NCI-H524 treated with DMSO at 0.1 percent for 48 hours (cell line): ENCODE measurements at regions not wholly inside any gene's neighbourhood (a gene's known extent, or its start where the extent isn't known, plus 50 kb on each side); places are given as distances from the start of the nearest gene placed in this dataset.
"Not testable (repeated sequence)": the region's sequence is repeated elsewhere in the genome, so short reads cannot be mapped to it uniquely, and the experiment has no call there.

Source experiments
- DNase-seq: peaks from one replicate; lab custom pipeline; 2025; lab: John Stamatoyannopoulos, UW

DNA sequence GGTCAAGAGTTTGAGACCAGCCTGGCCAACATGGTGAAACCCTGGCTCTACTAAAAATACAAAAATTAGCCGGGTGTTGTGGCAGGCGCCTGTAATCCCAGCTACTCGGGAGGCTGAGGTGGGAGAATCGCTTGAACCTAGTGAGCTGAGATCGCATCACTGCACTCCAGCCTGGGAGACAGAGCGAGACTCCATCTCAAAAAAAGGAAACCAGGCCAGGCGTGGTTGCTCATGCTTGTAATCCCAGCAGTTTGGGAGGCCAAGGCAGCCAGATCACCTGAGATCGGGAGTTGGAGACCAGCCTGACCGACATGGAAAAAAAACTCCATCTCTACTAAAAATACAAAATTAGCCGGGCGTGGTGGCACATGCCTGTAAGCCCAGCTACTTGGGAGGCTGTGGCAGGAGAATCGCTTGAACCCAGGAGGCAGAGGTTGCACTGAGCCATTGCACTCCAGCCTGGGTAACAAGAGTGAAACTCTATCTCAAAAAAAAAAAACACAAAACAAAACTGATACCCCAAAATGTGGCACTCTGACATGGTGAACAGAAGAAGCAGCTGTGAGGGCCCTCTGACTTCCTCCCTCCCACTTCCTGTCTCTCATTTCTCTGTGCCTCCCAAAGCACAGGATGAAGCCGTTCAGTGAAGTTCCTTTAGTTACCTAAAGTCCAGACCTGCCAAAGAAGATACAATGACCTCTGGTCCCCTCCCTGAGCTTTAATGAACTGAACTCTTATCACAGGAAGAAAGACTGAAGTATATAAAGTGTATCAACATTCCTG is 93.2 kb upstream of the GRIN2A start:
- DNase-seq = not testable (repeated sequence)

DNA sequence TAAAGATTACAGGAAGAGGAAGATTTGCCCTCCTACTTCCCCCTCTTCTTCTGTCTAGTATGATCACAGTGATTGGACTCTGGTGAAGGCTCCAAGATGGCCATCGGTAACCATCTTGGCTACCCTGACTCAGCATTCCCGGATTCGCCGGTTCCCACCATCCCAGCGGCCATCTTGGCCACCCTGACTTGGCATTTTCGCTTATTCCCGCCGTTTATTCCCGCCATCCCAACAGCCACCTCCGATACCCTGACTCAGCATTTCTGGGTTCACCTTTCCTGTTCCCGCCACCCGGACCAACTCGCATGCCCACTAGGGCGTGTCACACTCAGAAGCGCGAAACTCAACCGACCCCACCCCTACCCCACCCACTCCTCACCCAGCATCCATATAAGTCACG is 95.4 kb upstream of the GRIN2A start:
- DNase-seq = no peak

DNA sequence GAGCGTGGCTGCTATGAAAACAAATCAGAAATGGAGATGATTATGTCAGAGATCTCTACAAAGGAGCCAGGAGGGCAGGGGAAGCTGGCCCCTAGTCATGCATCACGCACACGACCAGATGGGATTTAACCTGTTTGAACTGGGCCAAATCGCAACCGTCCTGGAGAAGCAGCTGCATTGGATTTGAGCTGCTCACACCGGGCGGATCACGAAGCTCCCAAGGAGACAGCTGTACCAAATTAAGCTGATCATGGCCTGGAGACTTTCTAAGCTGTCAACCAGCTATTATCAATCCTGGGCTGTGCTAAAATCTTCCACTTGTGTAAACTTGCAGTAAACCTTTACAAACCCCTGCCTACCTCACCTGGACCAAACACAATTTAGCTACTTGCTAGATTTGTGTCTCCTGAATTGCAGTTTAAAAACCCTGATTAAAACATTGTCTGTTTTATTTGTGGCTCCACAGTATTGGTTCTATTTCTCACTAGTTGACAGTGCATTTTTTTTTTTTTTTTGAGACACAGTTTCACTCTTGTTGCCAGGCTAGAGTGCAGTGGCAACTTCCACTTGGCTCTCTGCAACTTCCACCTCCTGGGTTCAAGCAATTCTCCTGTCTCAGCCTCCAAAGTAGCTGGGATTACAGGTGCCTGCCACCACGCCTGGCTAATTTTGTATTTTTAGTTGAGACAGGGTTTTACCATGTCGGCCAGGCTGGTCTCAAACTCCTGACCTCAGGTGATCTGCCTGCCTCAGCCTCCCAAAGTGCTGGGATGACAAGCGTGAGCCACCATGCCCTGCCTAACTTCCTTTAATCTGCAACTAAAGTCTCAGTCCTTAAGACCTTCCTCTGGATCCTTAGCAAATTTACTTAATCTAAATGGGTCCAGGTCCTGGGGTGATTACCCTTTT is 98.3 kb upstream of the GRIN2A start:
- no peak for DNase-seq

DNA sequence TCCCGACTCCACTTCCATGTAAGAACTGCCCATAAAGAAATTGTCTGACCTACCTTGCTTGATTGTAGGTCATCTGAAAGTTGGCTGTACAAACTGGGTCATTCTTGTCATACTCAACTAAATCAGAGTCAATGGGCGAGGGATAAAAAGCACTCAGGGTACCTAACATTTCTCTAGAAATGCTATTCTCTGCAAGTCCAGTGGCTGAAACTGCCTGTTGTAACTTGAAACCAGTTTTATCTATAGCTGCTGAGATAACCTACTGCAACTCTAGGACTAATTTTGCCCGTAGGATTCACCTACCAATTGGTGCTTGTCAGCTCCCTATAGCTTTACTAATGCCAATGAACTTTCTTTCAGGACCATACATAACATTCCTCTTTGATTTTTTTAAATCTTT is 100.1 kb upstream of the GRIN2A start:
- DNase-seq = no peak

GRCh38 chr16:10283246-10283645 is 101.0 kb upstream of the GRIN2A start:
- DNase-seq = not testable (repeated sequence)

DNA sequence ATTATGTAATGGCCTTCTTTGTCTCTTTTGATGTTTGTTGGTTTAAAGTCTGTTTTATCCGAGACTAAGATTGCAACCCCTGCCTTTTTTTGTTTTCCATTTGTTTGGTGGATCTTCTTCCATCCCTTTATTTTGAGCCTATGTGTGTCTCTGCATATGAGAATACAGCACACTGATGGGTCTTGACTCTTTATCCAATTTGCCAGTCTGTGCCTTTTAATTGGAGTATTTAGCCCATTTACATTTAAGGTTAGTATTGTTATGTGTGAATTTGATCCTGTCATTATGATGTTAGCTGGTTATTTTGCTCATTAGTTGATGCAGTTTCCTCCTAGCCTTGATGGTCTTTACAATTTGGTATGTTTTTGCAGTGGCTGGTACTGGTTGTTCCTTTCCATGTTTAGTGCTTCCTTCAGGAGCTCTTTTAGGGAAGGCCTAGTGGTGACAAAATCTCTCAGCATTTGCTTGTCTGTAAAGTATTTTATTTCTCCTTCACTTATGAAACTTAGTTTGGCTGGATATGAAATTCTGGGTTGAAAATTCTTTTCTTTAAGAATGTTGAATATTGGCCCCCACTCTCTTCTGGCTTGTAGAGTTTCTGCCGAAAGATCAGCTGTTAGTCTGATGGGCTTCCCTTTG is 95.3 kb upstream of the ATF7IP2 start:
- DNase-seq = not testable (repeated sequence)

GRCh38 chr16:10292197-10292596 is 93.7 kb upstream of the ATF7IP2 start:
- not testable (repeated sequence) for DNase-seq

DNA sequence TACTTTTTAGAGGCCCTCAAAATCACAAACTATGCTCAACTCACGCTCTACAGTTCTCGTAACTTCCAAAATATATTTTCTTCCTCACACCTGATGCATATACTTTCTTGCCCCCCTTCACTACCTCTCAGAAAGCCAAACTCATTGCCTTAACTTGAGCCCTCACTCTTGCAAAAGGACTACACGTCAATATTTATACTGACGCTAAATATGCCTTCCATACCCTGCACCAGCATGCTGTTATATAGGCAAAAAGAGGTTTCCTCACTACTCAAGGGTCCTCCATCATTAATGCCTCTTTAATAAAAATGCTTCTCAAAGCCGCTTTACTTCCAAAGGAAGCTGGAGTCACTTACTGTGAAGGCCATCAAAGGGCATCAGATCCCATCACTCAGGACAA is 92.9 kb upstream of the ATF7IP2 start:
- not testable (repeated sequence) for DNase-seq

- not testable (repeated sequence) for DNase-seq
Observed at GRCh38 chr16:10294153-10294552, 91.7 kb upstream of the ATF7IP2 start.

GRCh38 chr16:10296956-10297340 is 88.9 kb upstream of the ATF7IP2 start:
- no peak for DNase-seq

DNA sequence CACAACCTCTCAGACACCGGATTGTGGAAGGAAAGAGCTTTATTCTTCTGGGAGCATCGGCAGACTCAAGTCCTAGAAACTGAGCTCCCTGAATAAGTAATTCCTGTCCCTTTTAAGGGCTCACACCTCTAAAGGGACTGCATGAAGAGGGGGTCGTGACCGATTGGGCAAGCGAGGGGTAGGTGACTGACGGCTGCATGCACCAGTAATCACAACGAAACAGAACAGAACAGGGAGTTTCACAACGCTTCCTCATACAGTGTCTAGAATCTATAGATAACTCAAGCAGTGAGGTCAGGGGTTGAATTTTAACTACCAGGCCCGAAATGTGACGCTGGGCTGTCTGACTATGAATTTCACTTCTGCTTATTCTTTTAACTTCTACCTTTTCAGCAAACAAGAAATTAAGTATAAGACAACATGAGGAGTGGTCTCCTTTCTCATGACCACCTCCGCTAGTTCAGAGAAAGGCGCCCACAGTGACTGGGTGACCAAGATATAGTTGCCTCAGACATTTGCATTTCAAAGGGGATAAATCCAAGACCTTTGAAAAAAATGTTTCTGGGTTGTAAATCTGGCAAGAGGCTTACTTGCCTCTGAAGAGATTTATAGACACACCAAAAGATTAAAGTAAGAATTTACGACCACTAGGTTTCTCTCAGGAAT is 88.4 kb upstream of the ATF7IP2 start:
- DNase-seq = no peak

DNA sequence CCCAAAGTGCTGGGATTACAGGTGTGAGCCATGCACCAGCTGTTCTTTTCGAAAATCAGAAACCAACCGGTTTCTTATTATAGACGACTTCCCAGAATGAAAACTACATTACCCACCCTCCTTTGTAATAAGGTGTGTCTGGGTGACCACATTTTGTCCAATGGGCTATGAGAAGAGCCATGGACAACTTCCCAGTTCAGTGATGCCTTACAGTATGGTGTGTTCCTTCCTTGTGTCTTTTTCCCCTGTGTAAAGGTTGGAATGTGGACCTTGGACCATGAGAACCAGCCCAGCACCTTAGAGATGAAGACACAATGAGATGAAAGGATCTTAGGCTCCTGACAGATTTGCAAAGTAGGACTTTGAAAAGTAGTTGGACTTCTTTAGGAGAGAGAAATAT is 85.0 kb upstream of the ATF7IP2 start:
- DNase-seq = no peak

- DNase-seq = not testable (repeated sequence)
Observed at GRCh38 chr16:10301547-10301946, 84.3 kb upstream of the ATF7IP2 start.

GRCh38 chr16:10305912-10306311 is 79.9 kb upstream of the ATF7IP2 start:
- no peak for DNase-seq

DNA sequence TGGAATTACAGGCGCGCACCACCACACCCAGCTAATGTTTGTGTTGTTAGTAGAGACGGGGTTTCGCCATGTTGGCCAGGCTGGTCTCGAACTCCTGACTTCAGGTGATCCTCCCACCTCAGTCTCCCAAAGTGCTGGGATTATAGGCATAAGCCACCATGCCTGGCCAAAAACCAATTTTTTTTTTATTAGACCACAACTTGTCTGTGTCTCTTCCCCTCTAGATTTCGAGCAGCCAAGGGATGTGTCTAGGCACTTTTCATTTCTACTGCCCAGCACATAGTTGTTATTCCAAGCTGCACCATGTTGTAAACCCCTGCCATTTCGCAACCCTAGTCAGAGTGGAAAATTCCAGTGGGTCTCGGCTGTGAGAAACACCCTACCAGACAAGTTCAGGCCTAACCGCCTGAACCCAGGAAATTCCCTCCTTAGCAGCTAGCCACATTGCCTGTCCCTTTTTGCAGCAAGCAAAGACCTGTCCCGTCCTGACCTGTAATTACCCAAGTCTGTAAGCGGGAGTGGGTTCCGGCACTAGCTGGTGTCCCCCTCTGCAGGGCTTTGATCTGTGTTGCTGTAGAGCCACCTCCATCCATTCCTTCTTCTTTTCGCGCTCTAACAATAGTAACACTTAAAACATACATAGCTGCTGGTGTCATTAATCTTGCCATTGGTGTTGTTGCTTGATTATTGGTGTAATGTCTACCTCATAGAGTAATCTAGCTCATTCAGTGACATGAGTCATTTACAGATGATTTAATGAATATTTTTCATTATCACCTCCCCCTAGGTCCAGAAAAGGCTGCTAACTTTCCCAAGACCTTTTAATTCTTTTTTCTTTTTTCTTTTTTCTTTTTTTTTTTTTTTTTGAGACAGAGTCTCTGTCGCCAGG is 77.3 kb upstream of the ATF7IP2 start:
- DNase-seq = no peak

DNA sequence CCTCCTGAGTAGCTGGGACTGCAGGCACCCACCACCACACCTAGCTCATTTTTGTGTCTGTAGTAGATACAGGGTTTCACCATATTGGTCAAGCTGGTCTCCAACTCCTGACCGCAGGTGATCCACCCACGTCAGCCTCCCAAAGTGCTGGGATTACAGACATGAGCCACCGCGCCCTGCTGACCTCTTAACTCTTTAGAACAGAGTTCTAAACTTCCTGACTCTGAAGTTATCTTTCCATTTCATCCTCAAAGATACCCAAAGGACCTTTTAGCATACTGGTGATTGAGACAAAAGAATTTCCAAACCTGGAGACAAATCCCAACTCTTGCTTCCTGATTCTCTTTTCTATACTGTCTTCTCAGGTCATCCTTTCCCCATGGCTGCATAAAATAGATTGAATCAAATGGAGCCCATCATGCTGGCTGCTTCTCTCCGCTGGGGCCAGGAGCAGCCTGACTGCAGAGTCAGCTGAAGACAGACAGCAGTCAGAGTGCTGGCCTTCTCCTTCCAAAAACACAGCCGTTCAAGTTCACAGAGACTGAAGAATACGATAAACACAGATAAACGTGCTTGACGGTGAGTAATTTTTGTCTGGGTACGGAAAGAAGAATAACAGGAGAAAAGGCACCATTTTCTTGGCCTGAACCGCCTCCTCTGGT is 76.5 kb upstream of the ATF7IP2 start:
- no peak for DNase-seq

DNA sequence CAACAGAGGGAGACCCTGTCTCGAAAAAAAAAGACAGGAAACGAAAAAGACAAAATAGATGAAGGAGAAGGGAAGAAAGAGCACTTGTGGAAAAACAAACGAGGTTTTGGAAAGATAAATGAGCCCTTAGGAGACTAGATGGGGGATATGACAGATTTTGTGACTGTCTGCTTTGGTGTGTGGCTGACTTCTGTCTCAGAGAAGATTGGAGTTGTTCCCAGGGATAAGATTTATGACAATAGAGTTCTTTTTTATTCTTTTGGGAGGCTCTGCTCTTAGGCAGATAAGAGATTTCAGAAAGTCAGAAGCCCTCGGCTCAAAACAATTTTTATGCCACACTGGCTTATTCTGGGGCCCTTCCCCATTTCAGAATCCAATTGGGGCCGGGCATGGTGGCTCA is 73.9 kb upstream of the ATF7IP2 start:
- DNase-seq = no peak

DNA sequence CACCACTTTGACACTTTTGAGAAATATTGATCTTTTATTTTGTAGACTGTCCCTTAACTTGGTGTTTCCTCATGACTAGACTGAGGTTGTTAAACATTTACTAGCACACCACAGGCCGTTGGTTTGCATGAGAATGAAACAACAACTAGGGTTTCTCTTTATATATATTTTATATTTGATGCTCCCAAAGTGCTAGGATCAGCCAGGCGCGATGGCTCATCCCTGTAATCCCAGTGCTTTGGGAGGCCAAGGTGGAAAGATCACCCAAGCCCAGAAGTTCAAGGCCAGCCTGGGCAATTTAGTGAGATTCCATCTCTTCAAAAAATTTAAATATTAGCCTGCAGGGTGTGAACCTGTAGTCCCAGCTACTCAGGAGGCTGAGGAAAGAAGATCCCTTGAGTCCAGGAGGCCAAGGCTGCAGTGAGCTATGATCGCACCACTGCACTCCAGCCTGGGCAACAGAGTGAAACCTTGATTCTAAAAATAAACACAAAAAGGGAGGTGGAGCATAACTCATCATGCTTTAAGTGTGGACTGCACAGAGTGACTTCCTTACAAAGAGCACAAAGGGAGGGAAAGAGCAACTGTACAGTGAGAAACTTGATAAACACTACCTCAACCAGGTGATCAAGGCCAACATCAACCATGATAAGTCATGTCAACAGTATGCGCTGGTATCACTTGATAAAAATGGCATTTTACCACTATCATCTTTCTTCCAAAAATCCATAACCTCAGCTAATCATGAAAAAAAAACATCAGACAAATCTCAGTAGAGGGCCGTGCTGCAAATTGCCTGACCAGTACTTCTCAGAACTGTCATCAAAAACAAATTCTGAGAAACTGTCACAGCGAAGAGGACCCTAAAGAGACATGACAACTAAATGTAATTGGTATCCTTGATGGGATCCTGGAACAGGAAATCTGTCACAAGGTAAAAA is 72.8 kb upstream of the ATF7IP2 start:
- no peak for DNase-seq

DNA sequence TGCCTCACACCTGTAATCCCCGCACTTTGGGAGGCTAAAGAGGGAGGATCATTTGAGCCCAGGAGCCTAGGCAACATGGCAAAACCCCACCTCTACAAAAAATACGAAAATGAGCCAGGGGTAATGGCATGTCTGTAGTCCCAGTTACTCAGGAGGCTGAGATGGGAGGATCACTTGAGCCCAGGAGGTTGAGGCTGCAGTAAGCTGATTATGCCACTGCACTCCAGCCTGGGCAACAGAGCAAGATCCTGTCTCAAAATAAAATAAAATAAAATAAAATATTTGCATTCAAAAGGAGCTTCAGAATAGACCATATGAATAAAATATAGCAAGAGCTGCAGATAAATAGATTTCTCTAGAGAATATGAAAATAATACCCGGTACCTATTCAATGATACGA is 71.5 kb upstream of the ATF7IP2 start:
- DNase-seq = no peak
